ENCODE measurements at regions not wholly inside any gene's neighbourhood (a gene's known extent, or its start where the extent isn't known, plus 50 kb on each side); places are given as distances from the start of the nearest gene placed in this dataset.

DNA sequence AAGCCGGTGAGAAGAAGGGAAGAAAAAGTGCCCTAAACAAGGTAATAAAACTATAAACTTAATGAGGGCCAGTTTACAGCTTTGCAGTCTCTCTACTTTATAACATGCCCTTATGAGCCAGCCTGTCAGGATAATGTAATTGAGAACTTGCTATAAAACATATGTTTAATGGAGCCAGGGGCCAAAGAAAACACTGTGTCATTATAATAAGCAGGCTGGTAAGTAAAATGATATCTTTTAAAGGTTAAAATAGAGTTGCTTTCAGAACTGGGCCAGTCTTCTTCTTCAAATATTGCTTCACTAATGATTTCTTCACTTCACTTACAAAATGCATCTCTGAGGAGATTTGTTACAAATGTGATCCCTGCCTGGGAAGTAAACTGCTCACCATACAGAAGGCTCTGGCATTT, 192.5 kb downstream of the SHOX2 start:
- TF ChIP-seq, protein P1, sequence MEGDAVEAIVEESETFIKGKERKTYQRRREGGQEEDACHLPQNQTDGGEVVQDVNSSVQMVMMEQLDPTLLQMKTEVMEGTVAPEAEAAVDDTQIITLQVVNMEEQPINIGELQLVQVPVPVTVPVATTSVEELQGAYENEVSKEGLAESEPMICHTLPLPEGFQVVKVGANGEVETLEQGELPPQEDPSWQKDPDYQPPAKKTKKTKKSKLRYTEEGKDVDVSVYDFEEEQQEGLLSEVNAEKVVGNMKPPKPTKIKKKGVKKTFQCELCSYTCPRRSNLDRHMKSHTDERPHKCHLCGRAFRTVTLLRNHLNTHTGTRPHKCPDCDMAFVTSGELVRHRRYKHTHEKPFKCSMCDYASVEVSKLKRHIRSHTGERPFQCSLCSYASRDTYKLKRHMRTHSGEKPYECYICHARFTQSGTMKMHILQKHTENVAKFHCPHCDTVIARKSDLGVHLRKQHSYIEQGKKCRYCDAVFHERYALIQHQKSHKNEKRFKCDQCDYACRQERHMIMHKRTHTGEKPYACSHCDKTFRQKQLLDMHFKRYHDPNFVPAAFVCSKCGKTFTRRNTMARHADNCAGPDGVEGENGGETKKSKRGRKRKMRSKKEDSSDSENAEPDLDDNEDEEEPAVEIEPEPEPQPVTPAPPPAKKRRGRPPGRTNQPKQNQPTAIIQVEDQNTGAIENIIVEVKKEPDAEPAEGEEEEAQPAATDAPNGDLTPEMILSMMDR (IDR thresholded peaks at IDR 0.05) = no peak
- TF ChIP-seq POLR2A (IDR thresholded peaks at IDR 0.05) = no peak
- TF ChIP-seq EP300 (IDR thresholded peaks at IDR 0.05) = peak in 1 of 4 donors; percentile 22

All from sigmoid colon (tissue), 4 donors.